NCI-H146 treated with DMSO at 0.1 percent for 48 hours (cell line): ENCODE measurements at regions not wholly inside any gene's neighbourhood (a gene's known extent, or its start where the extent isn't known, plus 50 kb on each side); places are given as distances from the start of the nearest gene placed in this dataset.

Experiments used
- DNase-seq: peaks from one replicate; lab custom pipeline; 2025; ENCODE audit not compliant: unreplicated experiment; lab: John Stamatoyannopoulos, UW

GRCh38 chr15:97733373-97733772, 227.1 kb upstream of the ARRDC4 start:
- DNase-seq: no peak

- no peak for DNase-seq
These were observed 223.8 kb upstream of the ARRDC4 start for GRCh38 chr15:97736748-97737147.

GRCh38 chr15:97745481-97746071, 214.9 kb upstream of the ARRDC4 start:
- DNase-seq: peak; percentile 5

GRCh38 chr15:97747342-97747741, 213.2 kb upstream of the ARRDC4 start:
- no peak for DNase-seq

- DNase-seq: no peak
These were observed 211.9 kb upstream of the ARRDC4 start for GRCh38 chr15:97748576-97748975.

- no peak for DNase-seq
These were observed 210.4 kb upstream of the ARRDC4 start for GRCh38 chr15:97750060-97750459.

GRCh38 chr15:97755726-97756125, 204.8 kb upstream of the ARRDC4 start:
- no peak for DNase-seq

GRCh38 chr15:97759363-97759762, 201.1 kb upstream of the ARRDC4 start:
- DNase-seq: no peak

- DNase-seq: no peak
These were observed 199.4 kb upstream of the ARRDC4 start for GRCh38 chr15:97761110-97761509.

GRCh38 chr15:97783240-97783639, 177.3 kb upstream of the ARRDC4 start:
- no peak for DNase-seq

- DNase-seq: no peak
These were observed 173.8 kb upstream of the ARRDC4 start for GRCh38 chr15:97786741-97787140.

GRCh38 chr15:97790180-97790579, 170.3 kb upstream of the ARRDC4 start:
- no peak for DNase-seq

GRCh38 chr15:97791824-97792792, 168.4 kb upstream of the ARRDC4 start:
- no peak for DNase-seq

GRCh38 chr15:97804950-97805349, 155.6 kb upstream of the ARRDC4 start:
- DNase-seq: no peak

- DNase-seq: no peak
These were observed 153.7 kb upstream of the ARRDC4 start for GRCh38 chr15:97806766-97807165.

GRCh38 chr15:97815835-97816234, 144.7 kb upstream of the ARRDC4 start:
- DNase-seq: no peak

GRCh38 chr15:97817276-97817890, 143.1 kb upstream of the ARRDC4 start:
- no peak for DNase-seq

GRCh38 chr15:97836003-97836402, 124.5 kb upstream of the ARRDC4 start:
- no peak for DNase-seq

GRCh38 chr15:97837896-97838295, 122.6 kb upstream of the ARRDC4 start:
- no peak for DNase-seq

- DNase-seq: no peak
These were observed 121.8 kb upstream of the ARRDC4 start for GRCh38 chr15:97838606-97839210.

- DNase-seq: no peak
These were observed 120.0 kb upstream of the ARRDC4 start for GRCh38 chr15:97840501-97840900.

- no peak for DNase-seq
These were observed 118.9 kb upstream of the ARRDC4 start for GRCh38 chr15:97841558-97841957.
